ENCODE measurements at regions not wholly inside any gene's neighbourhood (a gene's known extent, or its start where the extent isn't known, plus 50 kb on each side); places are given as distances from the start of the nearest gene placed in this dataset.
"Not testable (repeated sequence)": the region's sequence is repeated elsewhere in the genome, so short reads cannot be mapped to it uniquely, and the experiment has no call there.

- no peak for DNase-seq (ENCODE audit: low read depth in 2 of 2)
Measured at GRCh38 chr2:121132054-121132761, 152.8 kb downstream of the TFCP2L1 start.

- no peak for DNase-seq (ENCODE audit: low read depth in 2 of 2)
Measured at GRCh38 chr2:121132762-121133107, 152.3 kb downstream of the TFCP2L1 start.

GRCh38 chr2:121133551-121134319 lies 151.3 kb downstream of the TFCP2L1 start:
- DNase-seq (ENCODE audit: low read depth in 2 of 2): no peak

- no peak for DNase-seq (ENCODE audit: low read depth in 2 of 2)
Measured at GRCh38 chr2:121134728-121135127, 150.3 kb downstream of the TFCP2L1 start.

- DNase-seq (ENCODE audit: low read depth in 2 of 2): no peak
Measured at GRCh38 chr2:121135168-121135853, 149.7 kb downstream of the TFCP2L1 start.

GRCh38 chr2:121136323-121136722 lies 148.7 kb downstream of the TFCP2L1 start:
- DNase-seq (ENCODE audit: low read depth in 2 of 2): no peak

GRCh38 chr2:121137571-121137970 lies 147.4 kb downstream of the TFCP2L1 start:
- DNase-seq (ENCODE audit: low read depth in 2 of 2): no peak

GRCh38 chr2:121140734-121141133 lies 144.3 kb downstream of the TFCP2L1 start:
- no peak for DNase-seq (ENCODE audit: low read depth in 2 of 2)

GRCh38 chr2:121142452-121142851 lies 142.6 kb downstream of the TFCP2L1 start:
- no peak for DNase-seq (ENCODE audit: low read depth in 2 of 2)

GRCh38 chr2:121144111-121144510 lies 140.9 kb downstream of the TFCP2L1 start:
- DNase-seq (ENCODE audit: low read depth in 2 of 2): no peak

GRCh38 chr2:121146630-121147029 lies 138.4 kb downstream of the TFCP2L1 start:
- DNase-seq (ENCODE audit: low read depth in 2 of 2): no peak

GRCh38 chr2:121147766-121148165 lies 137.2 kb downstream of the TFCP2L1 start:
- no peak for DNase-seq (ENCODE audit: low read depth in 2 of 2)

GRCh38 chr2:121148481-121148880 lies 136.5 kb downstream of the TFCP2L1 start:
- DNase-seq (ENCODE audit: low read depth in 2 of 2): no peak

- no peak for DNase-seq (ENCODE audit: low read depth in 2 of 2)
Measured at GRCh38 chr2:121149384-121149783, 135.6 kb downstream of the TFCP2L1 start.

- DNase-seq (ENCODE audit: low read depth in 2 of 2): no peak
Measured at GRCh38 chr2:121150126-121150525, 134.9 kb downstream of the TFCP2L1 start.

GRCh38 chr2:121150713-121151112 lies 134.3 kb downstream of the TFCP2L1 start:
- no peak for DNase-seq (ENCODE audit: low read depth in 2 of 2)

- no peak for DNase-seq (ENCODE audit: low read depth in 2 of 2)
Measured at GRCh38 chr2:121151311-121152109, 133.5 kb downstream of the TFCP2L1 start.

GRCh38 chr2:121152861-121153260 lies 132.1 kb downstream of the TFCP2L1 start:
- DNase-seq (ENCODE audit: low read depth in 2 of 2): no peak

- DNase-seq (ENCODE audit: low read depth in 2 of 2): no peak
Measured at GRCh38 chr2:121153516-121153915, 131.5 kb downstream of the TFCP2L1 start.

GRCh38 chr2:121155502-121156056 lies 129.4 kb downstream of the TFCP2L1 start:
- no peak for DNase-seq (ENCODE audit: low read depth in 2 of 2)

GRCh38 chr2:121157481-121157880 lies 127.5 kb downstream of the TFCP2L1 start:
- DNase-seq (ENCODE audit: low read depth in 2 of 2): not testable (repeated sequence)
